ENCODE measurements at regions not wholly inside any gene's neighbourhood (a gene's known extent, or its start where the extent isn't known, plus 50 kb on each side); places are given as distances from the start of the nearest gene placed in this dataset.
A peak's percentile ranks its signal among the peaks of the same experiment; 100 is the strongest.
"Not testable (repeated sequence)": the region's sequence is repeated elsewhere in the genome, so short reads cannot be mapped to it uniquely, and the experiment has no call there.

GRCh38 chr2:163909411-163910080 lies 173.7 kb upstream of the FIGN start:
- Mint-ChIP-seq H3K27ac (no peak overlapping the region), H3K36me3 (ENCODE audit: low read depth) (no peaks in the 10 kb centered on the region), H3K27me3 (ENCODE audit: insufficient read depth) (no peaks in the 10 kb centered on the region; the same call in 1 of the 2 replicates), H3K4me1 (ENCODE audit: low read depth) (no peaks in the 10 kb centered on the region), H3K4me3 (no peak overlapping the region), H3K9me3 (peaks cover 21% of the 10 kb centered on the region)
- DNase-seq: no peak
- TF ChIP-seq CTCF (IDR thresholded peaks at IDR 0.05): no peak

DNA sequence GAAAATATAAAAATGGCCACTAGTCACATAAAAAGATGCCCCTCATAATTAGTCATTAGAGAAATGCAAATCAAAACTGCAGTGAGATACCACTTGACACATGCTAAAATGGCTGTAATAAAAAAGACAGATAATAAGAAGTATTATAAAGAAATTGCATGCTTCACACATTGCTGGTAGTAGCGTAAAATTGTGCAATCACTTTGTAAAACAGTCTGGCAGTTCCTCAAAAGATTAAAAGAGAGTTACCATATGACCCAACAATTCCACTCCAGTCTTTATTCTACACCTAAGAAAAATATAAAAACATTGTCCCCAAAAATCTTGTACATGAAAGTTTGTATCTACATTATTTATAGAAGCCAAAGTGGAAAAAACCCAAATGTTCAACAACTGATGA lies 170.6 kb upstream of the FIGN start:
- H3K36me3 Mint-ChIP-seq (ENCODE audit: low read depth): no peaks in the 10 kb centered on the region
- H3K27me3 Mint-ChIP-seq (ENCODE audit: insufficient read depth): no peaks in the 10 kb centered on the region
- no peak for DNase-seq
- no peak overlapping the region for H3K27ac Mint-ChIP-seq
- no peak for TF ChIP-seq CTCF (IDR thresholded peaks at IDR 0.05)
- no peaks in the 10 kb centered on the region for H3K4me1 Mint-ChIP-seq (ENCODE audit: low read depth)
- H3K9me3 Mint-ChIP-seq: peaks cover 24% of the 10 kb centered on the region
- H3K4me3 Mint-ChIP-seq: no peak overlapping the region

DNA sequence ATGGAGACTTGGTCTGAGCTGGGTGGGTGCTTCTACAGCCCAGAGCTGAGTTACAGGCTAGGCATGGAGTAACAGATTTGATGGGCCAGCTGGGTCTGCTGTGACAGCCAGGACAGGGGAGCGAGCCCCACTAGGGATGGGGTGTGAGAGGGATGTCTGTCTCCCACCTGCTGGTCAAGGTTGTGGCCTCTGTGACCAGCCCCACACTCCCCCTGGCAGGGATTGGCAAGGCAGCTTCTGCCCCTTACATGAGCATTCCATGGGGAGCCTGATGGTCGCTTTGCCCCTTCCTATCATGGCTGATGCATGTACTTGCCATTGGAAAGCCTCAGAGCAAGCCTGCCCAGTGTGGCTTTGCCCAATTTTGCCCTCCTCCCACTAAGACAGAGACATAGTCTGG lies 162.0 kb upstream of the FIGN start:
- no peaks in the 10 kb centered on the region for H3K4me1 Mint-ChIP-seq (ENCODE audit: low read depth)
- H3K27me3 Mint-ChIP-seq (ENCODE audit: insufficient read depth): no peaks in the 10 kb centered on the region
- H3K9me3 Mint-ChIP-seq: peaks cover 42% of the 10 kb centered on the region
- H3K36me3 Mint-ChIP-seq (ENCODE audit: low read depth): peaks cover 4% of the 10 kb centered on the region; the same call in 1 of the 2 replicates
- no peak for DNase-seq
- no peak overlapping the region for H3K27ac Mint-ChIP-seq
- H3K4me3 Mint-ChIP-seq: no peak overlapping the region
- TF ChIP-seq CTCF (IDR thresholded peaks at IDR 0.05): no peak

GRCh38 chr2:163893444-163893843 lies 157.6 kb upstream of the FIGN start:
- peaks cover 22% of the 10 kb centered on the region for H3K9me3 Mint-ChIP-seq
- DNase-seq; H3K4me1 Mint-ChIP-seq (ENCODE audit: low read depth); H3K27me3 Mint-ChIP-seq (ENCODE audit: insufficient read depth); H3K36me3 Mint-ChIP-seq (ENCODE audit: low read depth); H3K4me3 Mint-ChIP-seq; H3K27ac Mint-ChIP-seq: not testable (repeated sequence)

DNA sequence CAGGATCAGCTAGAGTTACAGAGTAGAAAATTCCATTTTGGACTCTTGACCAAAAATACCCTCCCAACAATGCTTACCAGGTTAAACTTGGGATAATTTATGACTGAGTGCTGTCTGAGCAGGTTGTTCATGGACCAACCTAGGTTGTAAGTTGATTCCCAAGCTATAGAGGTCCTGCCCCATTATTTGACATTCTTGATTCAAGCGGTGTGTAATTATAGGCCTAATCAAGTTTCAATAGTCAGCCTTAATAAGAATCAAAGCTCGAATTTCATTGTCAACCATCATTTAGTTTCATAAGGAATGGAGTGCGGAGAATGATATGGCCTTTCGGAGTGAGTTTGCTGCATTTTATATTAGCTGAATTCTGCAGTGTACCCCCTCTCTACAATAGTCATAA lies 152.8 kb upstream of the FIGN start:
- Mint-ChIP-seq H3K27ac (no peak overlapping the region), H3K9me3 (peaks cover 9% of the 10 kb centered on the region), H3K27me3 (ENCODE audit: insufficient read depth) (no peaks in the 10 kb centered on the region), H3K4me1 (ENCODE audit: low read depth) (no peaks in the 10 kb centered on the region), H3K36me3 (ENCODE audit: low read depth) (no peaks in the 10 kb centered on the region; the same call in 1 of the 2 replicates), H3K4me3 (no peak overlapping the region)
- no peak for DNase-seq
- no peak for TF ChIP-seq CTCF (IDR thresholded peaks at IDR 0.05)

DNA sequence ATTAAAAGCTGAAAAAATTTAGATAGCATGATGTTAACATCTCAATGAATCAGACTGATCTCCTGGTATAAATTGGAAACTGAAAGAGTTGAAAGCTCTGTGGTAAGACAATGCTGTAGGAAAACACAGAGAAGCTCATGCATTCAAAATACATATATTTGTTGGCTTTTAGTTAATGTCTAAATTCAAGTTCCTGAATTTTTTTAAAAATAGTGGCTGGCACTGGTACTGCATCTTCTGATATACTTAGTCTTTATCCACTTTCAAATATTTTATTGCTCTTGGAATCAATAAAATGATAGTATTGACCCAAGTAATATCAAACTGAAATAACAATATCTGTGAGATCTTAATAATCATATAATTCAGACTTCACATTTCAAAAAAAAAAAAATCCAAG lies 151.4 kb upstream of the FIGN start:
- DNase-seq: no peak
- H3K9me3 Mint-ChIP-seq: peaks cover 4% of the 10 kb centered on the region; the same call in 1 of the 2 replicates
- H3K27me3 Mint-ChIP-seq (ENCODE audit: insufficient read depth): no peaks in the 10 kb centered on the region
- H3K27ac Mint-ChIP-seq: no peak overlapping the region
- H3K36me3 Mint-ChIP-seq (ENCODE audit: low read depth): no peaks in the 10 kb centered on the region
- H3K4me3 Mint-ChIP-seq: no peak overlapping the region
- TF ChIP-seq CTCF (IDR thresholded peaks at IDR 0.05): peak; percentile 70
- no peaks in the 10 kb centered on the region for H3K4me1 Mint-ChIP-seq (ENCODE audit: low read depth)
